Fibroblast of pulmonary artery (primary cell): ENCODE measurements at regions not wholly inside any gene's neighbourhood (a gene's known extent, or its start where the extent isn't known, plus 50 kb on each side); places are given as distances from the start of the nearest gene placed in this dataset.

ENCODE experiments used
- DNase-seq: peaks from one replicate; pipeline ENCODE4 v3.0.0-alpha.2; 2010; ENCODE audit warnings: low read depth
- H3K4me3 ChIP-seq: replicated peaks from 2 replicates; pipeline ENCODE4 v1.5.1; 2011; ENCODE audit warnings: low read depth, mild to moderate bottlenecking, control low read depth, low read length, moderate library complexity
- CTCF ChIP-seq: IDR thresholded peaks from 2 replicates; pipeline ENCODE4 v1.5.1; 2011; ENCODE audit warnings: mild to moderate bottlenecking, control low read depth, low read length, inconsistent platforms; ENCODE audit errors: missing control alignments

DNA sequence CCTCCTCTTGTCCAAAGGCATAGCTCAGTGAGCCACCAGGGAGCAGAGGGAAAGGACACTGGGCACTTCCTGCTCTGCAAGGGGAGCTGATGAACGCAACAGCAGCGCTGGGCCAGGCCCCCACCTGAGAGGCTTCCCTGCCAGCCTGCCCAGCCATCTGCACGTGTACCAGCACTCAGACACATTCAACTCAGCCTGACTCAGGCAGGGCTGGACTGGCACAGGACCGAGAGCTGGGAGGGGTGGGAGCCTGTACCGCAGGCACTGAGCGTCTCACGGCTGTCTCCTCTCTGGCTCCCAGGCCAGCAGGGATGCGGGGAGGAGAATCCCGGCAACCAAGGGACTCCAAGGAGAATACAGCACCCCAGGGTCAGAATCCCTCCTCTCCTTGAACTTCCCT is 411.8 kb downstream of the CTTN start:
- TF ChIP-seq CTCF = no peak
- H3K4me3 ChIP-seq = no peak overlapping the region
- no peak for DNase-seq

DNA sequence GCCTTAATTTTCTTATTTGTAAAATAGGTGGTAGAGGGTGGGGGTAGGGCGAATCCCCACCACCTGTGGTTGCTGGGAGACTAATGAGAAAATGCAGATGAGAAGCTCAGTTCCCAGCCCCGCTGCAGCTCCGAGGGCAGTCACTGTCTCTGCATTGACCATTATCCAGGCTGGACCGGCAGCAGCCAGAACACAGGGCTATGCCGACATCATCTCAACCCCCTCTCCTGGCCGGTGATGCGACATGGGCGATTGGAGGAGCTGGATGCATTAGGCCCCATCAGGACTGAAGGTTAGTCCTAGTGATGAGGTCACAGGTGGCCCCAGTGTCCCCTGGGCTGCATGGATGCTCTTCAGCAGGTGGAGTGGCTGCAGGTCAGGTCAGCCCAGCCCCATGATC is 412.4 kb downstream of the CTTN start:
- TF ChIP-seq CTCF = no peak
- no peak for DNase-seq
- H3K4me3 ChIP-seq = no peak overlapping the region

- DNase-seq = no peak
- TF ChIP-seq CTCF = no peak
- no peak overlapping the region for H3K4me3 ChIP-seq
These were observed 413.2 kb downstream of the CTTN start for GRCh38 chr11:70811483-70811882.

DNA sequence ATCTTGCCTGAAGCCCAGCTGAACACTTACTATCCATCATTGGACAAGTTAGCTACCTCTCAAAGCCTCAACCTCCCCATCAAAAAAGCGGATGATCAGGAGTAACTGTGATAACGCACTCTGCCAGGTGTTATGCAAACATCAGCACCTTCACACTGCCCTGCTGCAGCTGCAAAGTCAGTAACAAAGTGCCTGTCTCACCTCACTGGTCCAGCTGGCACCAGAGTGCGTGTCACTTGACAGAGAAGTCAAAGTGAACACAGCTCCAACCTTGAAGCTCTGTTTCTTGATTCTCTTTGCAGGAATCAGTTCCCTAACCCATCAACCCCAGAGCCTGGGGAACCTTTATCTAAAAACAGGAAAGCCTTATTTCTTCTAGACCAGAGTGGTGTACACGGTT is 413.6 kb downstream of the CTTN start:
- no peak overlapping the region for H3K4me3 ChIP-seq
- TF ChIP-seq CTCF = no peak
- no peak for DNase-seq

GRCh38 chr11:70812472-70812871 is 414.1 kb downstream of the CTTN start:
- no peak for DNase-seq
- no peak overlapping the region for H3K4me3 ChIP-seq
- no peak for TF ChIP-seq CTCF

GRCh38 chr11:70813651-70814050 is 415.3 kb downstream of the CTTN start:
- no peak for TF ChIP-seq CTCF
- no peak for DNase-seq
- no peak overlapping the region for H3K4me3 ChIP-seq

- H3K4me3 ChIP-seq = no peak overlapping the region
- no peak for TF ChIP-seq CTCF
- DNase-seq = no peak
These were observed 417.1 kb downstream of the CTTN start for GRCh38 chr11:70815485-70815832.
